ENCODE measurements at regions not wholly inside any gene's neighbourhood (a gene's known extent, or its start where the extent isn't known, plus 50 kb on each side); places are given as distances from the start of the nearest gene placed in this dataset.

DNA sequence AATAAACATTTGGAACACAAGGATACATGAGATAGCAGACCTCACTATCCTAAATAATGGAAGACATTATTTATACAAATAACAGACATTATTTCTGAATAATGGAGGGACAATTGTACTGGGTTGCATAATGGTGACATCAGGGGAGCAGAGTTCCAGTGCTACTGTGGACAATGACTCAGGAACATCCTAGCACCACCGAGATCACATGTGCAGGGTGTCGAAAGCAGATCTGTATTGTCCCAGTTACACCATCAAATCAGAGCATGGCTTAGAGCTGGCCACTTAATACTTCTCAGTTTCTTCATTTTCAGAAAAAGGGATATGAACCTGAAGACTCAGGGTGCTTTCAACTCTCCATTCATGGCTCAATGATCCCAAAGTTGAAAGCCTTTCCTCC, 249.1 kb upstream of the RBMS1 start:
- TF ChIP-seq, protein P1, sequence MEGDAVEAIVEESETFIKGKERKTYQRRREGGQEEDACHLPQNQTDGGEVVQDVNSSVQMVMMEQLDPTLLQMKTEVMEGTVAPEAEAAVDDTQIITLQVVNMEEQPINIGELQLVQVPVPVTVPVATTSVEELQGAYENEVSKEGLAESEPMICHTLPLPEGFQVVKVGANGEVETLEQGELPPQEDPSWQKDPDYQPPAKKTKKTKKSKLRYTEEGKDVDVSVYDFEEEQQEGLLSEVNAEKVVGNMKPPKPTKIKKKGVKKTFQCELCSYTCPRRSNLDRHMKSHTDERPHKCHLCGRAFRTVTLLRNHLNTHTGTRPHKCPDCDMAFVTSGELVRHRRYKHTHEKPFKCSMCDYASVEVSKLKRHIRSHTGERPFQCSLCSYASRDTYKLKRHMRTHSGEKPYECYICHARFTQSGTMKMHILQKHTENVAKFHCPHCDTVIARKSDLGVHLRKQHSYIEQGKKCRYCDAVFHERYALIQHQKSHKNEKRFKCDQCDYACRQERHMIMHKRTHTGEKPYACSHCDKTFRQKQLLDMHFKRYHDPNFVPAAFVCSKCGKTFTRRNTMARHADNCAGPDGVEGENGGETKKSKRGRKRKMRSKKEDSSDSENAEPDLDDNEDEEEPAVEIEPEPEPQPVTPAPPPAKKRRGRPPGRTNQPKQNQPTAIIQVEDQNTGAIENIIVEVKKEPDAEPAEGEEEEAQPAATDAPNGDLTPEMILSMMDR (conservative IDR thresholded peaks at IDR 0.05; ENCODE audit: low read depth, low read length), result no peak
- TF ChIP-seq EZH2 (IDR thresholded peaks at IDR 0.05; ENCODE audit: borderline replicate concordance, low read depth, low read length, poor library complexity, severe bottlenecking), result no peak
